ENCODE measurements at regions not wholly inside any gene's neighbourhood (a gene's known extent, or its start where the extent isn't known, plus 50 kb on each side); places are given as distances from the start of the nearest gene placed in this dataset.

GRCh38 chr5:10832421-10832820, 71.4 kb upstream of the DAP start:
- Mint-ChIP-seq H3K4me3 (no peak overlapping the region), H3K27ac (no peak overlapping the region), H3K4me1 (peaks cover 0 to 4% of the 10 kb centered on the region in 2 experiments; a peak in 1 of 4 replicates), H3K9me3 (no peaks in the 10 kb centered on the region), H3K27me3 (ENCODE audit: low read depth) (no peaks in the 10 kb centered on the region; the same call in 1 of the 2 replicates), H3K36me3 (ENCODE audit: insufficient read depth in 1 of 3, low read depth in 3 of 3) (no peaks in the 10 kb centered on the region)
- no peak overlapping the region for H3T11ph ChIP-seq (ENCODE audit: low read length)
- H3K79me2 ChIP-seq (ENCODE audit: insufficient read depth, low read length): no peaks in the 10 kb centered on the region
- no peak overlapping the region for H3K23ac ChIP-seq (ENCODE audit: insufficient read length, low read depth, low read length)
- H3K4me2 ChIP-seq (ENCODE audit: insufficient read depth, insufficient read length, low read length): no peak overlapping the region
- H4K8ac ChIP-seq (replicated peaks; ENCODE audit: insufficient read length, low read depth, low read length): no peak overlapping the region
- no peak overlapping the region for H2BK5ac ChIP-seq (ENCODE audit: insufficient read length, low read length)
- H3K14ac ChIP-seq (ENCODE audit: insufficient read depth, low read length): no peak overlapping the region
- H4K20me1 ChIP-seq (ENCODE audit: control insufficient read depth, insufficient read depth, insufficient read length): no peaks in the 10 kb centered on the region
- no peak overlapping the region for H3K56ac ChIP-seq (ENCODE audit: insufficient read length, low read depth, low read length)
- no peak overlapping the region for H4K91ac ChIP-seq (ENCODE audit: insufficient read length, low read depth, low read length)
- H2BK15ac ChIP-seq (ENCODE audit: low read depth, low read length): no peak overlapping the region
- H2AK5ac ChIP-seq (ENCODE audit: insufficient read length, low read length): no peak overlapping the region
- H2BK12ac ChIP-seq (ENCODE audit: insufficient read length, low read depth, low read length): no peak overlapping the region
- H2BK20ac ChIP-seq (ENCODE audit: low read depth, low read length, poor library complexity, severe bottlenecking): no peak overlapping the region
- H3K9me3 ChIP-seq (ENCODE audit: control insufficient read depth, low read depth, low read length): no peaks in the 10 kb centered on the region
- no peak overlapping the region for H3K18ac ChIP-seq (ENCODE audit: insufficient read length, low read depth, low read length)
- H3K4me1 ChIP-seq (ENCODE audit: insufficient read depth, low read length): no peaks in the 10 kb centered on the region
- no peak overlapping the region for H3K27ac ChIP-seq (ENCODE audit: insufficient read length, low read depth, low read length)
- no peak overlapping the region for H3K9ac ChIP-seq (ENCODE audit: extremely low read depth, insufficient read length, low read length)
- H3K27me3 ChIP-seq (ENCODE audit: insufficient read depth, low read length): no peaks in the 10 kb centered on the region
- no peaks in the 10 kb centered on the region for H3K79me1 ChIP-seq (ENCODE audit: insufficient read depth, low read depth, low read length, poor library complexity, severe bottlenecking)
- no peaks in the 10 kb centered on the region for H3K23me2 ChIP-seq (ENCODE audit: insufficient read length, low read depth, low read length, poor library complexity, severe bottlenecking)
- H3K4ac ChIP-seq (ENCODE audit: low read depth, low read length): no peak overlapping the region
- no CpG with 5 or more reads among the region's 1 CpG for WGBS (ENCODE audit: extremely low coverage, insufficient read length, low lambda C conversion rate)
- no peak for DNase-seq
- TF ChIP-seq, protein P1, sequence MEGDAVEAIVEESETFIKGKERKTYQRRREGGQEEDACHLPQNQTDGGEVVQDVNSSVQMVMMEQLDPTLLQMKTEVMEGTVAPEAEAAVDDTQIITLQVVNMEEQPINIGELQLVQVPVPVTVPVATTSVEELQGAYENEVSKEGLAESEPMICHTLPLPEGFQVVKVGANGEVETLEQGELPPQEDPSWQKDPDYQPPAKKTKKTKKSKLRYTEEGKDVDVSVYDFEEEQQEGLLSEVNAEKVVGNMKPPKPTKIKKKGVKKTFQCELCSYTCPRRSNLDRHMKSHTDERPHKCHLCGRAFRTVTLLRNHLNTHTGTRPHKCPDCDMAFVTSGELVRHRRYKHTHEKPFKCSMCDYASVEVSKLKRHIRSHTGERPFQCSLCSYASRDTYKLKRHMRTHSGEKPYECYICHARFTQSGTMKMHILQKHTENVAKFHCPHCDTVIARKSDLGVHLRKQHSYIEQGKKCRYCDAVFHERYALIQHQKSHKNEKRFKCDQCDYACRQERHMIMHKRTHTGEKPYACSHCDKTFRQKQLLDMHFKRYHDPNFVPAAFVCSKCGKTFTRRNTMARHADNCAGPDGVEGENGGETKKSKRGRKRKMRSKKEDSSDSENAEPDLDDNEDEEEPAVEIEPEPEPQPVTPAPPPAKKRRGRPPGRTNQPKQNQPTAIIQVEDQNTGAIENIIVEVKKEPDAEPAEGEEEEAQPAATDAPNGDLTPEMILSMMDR (conservative IDR thresholded peaks at IDR 0.05): no peak
- H4K5ac ChIP-seq (ENCODE audit: insufficient read length, low read depth, low read length): no peak overlapping the region
- no peak overlapping the region for H2BK120ac ChIP-seq (ENCODE audit: low read depth, low read length, poor library complexity, severe bottlenecking)
- no peak overlapping the region for H2AFZ ChIP-seq (ENCODE audit: low read length)
